ENCODE measurements at regions not wholly inside any gene's neighbourhood (a gene's known extent, or its start where the extent isn't known, plus 50 kb on each side); places are given as distances from the start of the nearest gene placed in this dataset.

- no peak for TF ChIP-seq POLR2AphosphoS5 (IDR thresholded peaks at IDR 0.05; ENCODE audit: insufficient read depth in 1 of 2, low read depth in 1 of 2)
- TF ChIP-seq CTCF (IDR thresholded peaks at IDR 0.05): no peak
- TF ChIP-seq POLR2A (IDR thresholded peaks at IDR 0.05): no peak
These were observed 503.2 kb upstream of the TGFBR2 start for GRCh38 chr3:30103186-30103585.
